Smooth muscle cell (in vitro differentiated cells): ENCODE measurements at regions not wholly inside any gene's neighbourhood (a gene's known extent, or its start where the extent isn't known, plus 50 kb on each side); places are given as distances from the start of the nearest gene placed in this dataset.

Experiments used
- DNase-seq: peaks from one replicate; lab custom pipeline; 2025; ENCODE audit not compliant: unreplicated experiment; lab: John Stamatoyannopoulos, UW
- H2AFZ ChIP-seq: fragments of 200-600 bp; sonication (generic); 2 replicates; pipeline ENCODE4 v1.6.0; 2016; ENCODE audit warnings: antibody characterized with exemption, low read depth, mild to moderate bottlenecking
- H3F3A ChIP-seq: fragments of 200-600 bp; sonication (generic); 2 replicates; pipeline ENCODE4 v1.6.0; 2017; ENCODE audit warnings: antibody characterized with exemption, low read depth
- H3K27ac ChIP-seq: fragments of 200-600 bp; sonication (generic); 2 replicates; pipeline ENCODE4 v1.5.1; 2016; ENCODE audit warnings: low read depth, mild to moderate bottlenecking
- H3K27me3 ChIP-seq: fragments of 200-600 bp; sonication (generic); 2 replicates; pipeline ENCODE4 v1.6.1; 2016; ENCODE audit warnings: low read depth, mild to moderate bottlenecking
- H3K36me3 ChIP-seq: fragments of 200-600 bp; sonication (generic); 2 replicates; pipeline ENCODE4 v1.5.1; 2016; ENCODE audit warnings: low read depth
- H3K4me1 ChIP-seq: fragments of 200-600 bp; sonication (generic); 2 replicates; pipeline ENCODE4 v1.5.1; 2016; ENCODE audit warnings: low read depth
- H3K4me2 ChIP-seq: fragments of 200-600 bp; sonication (generic); 2 replicates; pipeline ENCODE4 v1.6.0; 2016; ENCODE audit warnings: mild to moderate bottlenecking
- H3K4me3 ChIP-seq: fragments of 200-600 bp; sonication (generic); 2 replicates; pipeline ENCODE4 v1.5.1; 2016; ENCODE audit warnings: mild to moderate bottlenecking
- H3K79me2 ChIP-seq: fragments of 200-600 bp; sonication (generic); 2 replicates; pipeline ENCODE4 v1.6.0; 2016; ENCODE audit warnings: low read depth, mild to moderate bottlenecking
- H3K9ac ChIP-seq: fragments of 200-600 bp; sonication (generic); 2 replicates; pipeline ENCODE4 v1.6.0; 2016; ENCODE audit warnings: low read depth
- H3K9me3 ChIP-seq: fragments of 200-600 bp; sonication (generic); replicated peaks from 2 replicates; pipeline ENCODE4 v1.5.1; 2016; ENCODE audit warnings: low read depth
- H4K20me1 ChIP-seq: fragments of 200-600 bp; sonication (generic); 2 replicates; pipeline ENCODE4 v1.6.0; 2016; ENCODE audit warnings: low read depth
- CTCF ChIP-seq: fragments of 200-600 bp; sonication (generic); IDR thresholded peaks from 2 replicates; pipeline ENCODE4 v1.5.1; 2017; ENCODE audit warnings: borderline replicate concordance, mild to moderate bottlenecking, antibody characterized with exemption; ENCODE audit not compliant: insufficient read depth, poor library complexity, severe bottlenecking
- WGBS: methylation state at CpG from one replicate; pipeline ENCODE4 v1.1.7; 2016; ENCODE audit warnings: low lambda C conversion rate; 5-methylcytosine and 5-hydroxymethylcytosine counted together

DNA sequence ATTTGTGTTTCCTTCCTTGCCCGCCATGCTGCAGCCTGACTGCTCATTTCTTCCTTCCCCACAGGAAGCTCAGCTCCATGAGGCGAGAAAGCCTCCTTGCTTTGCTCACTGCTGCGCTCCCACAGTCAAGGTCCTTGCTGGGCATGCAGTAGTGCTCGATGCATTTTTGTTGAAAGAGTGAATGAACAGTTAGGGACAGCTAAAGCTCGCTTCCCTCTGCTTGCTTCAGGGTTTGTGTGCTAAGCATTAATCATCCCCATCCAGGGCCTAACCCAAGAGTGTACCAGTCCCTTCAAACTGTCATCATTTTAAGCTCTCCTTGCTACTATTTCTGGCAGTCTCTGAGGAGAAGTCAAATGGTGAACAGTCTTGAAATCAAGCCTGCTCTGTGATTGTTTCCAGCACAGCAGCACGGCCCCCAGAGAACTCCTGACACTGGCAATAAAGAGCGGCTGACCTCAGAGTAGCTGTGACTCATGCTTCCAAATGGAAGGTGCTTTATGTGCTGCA, 171.7 kb upstream of the SOX11 start:
- no peak for DNase-seq
- 13% methylated on average over 7 of the region's 7 CpGs for WGBS
- peaks cover 3% of the 10 kb centered on the region for H3F3A ChIP-seq
- H3K27me3 ChIP-seq = no peaks in the 10 kb centered on the region
- peak overlapping the region; percentile 65 for H3K27ac ChIP-seq
- peak overlapping the region; percentile 41 for H2AFZ ChIP-seq
- H3K9ac ChIP-seq = no peak overlapping the region
- no peaks in the 10 kb centered on the region for H4K20me1 ChIP-seq
- H3K36me3 ChIP-seq = no peaks in the 10 kb centered on the region
- no peaks in the 10 kb centered on the region for H3K9me3 ChIP-seq
- TF ChIP-seq CTCF = no peak
- peak overlapping the region; percentile 72 for H3K4me2 ChIP-seq
- no peaks in the 10 kb centered on the region for H3K79me2 ChIP-seq
- H3K4me1 ChIP-seq = peaks cover 3% of the 10 kb centered on the region
- H3K4me3 ChIP-seq = no peak overlapping the region

DNA sequence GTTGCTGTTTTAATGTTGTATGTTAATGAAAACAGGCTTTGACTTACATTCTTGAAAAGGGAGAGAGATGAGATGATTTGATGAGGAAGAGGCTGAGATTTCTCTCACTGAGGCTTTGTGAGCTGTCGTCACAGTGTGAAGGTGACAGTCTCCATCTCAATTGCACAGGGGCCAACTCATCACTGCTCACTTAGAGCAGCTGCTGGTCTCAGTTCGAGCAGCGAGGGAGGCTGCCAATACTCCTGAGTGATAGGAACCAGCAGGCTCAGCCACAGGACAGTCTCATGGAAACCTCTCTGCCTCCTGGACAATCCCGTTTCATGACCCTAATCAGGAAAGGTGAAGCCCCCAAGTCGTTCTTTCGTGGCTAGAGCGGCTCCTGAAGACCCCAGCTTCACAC, 170.7 kb upstream of the SOX11 start:
- Histone ChIP-seq H3K4me2 (no peak overlapping the region), H3K4me3 (no peak overlapping the region), H3K4me1 (peaks cover 3% of the 10 kb centered on the region), H3K27me3 (no peaks in the 10 kb centered on the region), H3K9ac (no peak overlapping the region), H3F3A (peaks cover 3% of the 10 kb centered on the region), H3K36me3 (no peaks in the 10 kb centered on the region), H3K9me3 (no peaks in the 10 kb centered on the region), H3K27ac (peak overlapping the region; percentile 65), H4K20me1 (no peaks in the 10 kb centered on the region), H3K79me2 (no peaks in the 10 kb centered on the region), H2AFZ (no peak overlapping the region)
- TF ChIP-seq CTCF = no peak
- DNase-seq = no peak
- 60% methylated on average over 7 of the region's 7 CpGs for WGBS

DNA sequence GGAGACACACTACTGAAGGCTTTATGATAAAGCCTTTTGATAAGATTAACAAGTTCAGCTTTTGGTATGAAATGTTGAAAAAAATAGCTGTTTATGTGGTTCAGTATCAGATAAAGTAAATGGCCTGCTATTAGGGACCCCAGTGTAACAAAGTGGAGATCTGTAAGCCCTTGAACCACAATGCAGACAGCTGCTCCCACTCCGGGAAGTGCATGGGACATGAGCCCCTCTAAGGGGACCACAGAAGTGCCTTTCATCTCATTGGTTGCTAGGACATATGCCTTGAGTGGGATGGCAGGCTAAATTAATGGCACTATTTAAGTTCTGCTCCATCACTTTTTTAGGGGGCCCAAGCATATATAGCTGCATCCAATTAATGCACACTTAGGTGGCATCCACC, 167.6 kb upstream of the SOX11 start:
- no peak overlapping the region for H3K9ac ChIP-seq
- H3K79me2 ChIP-seq = no peaks in the 10 kb centered on the region
- H3K4me3 ChIP-seq = no peak overlapping the region
- no peak overlapping the region for H3K27ac ChIP-seq
- no peak overlapping the region for H2AFZ ChIP-seq
- H3K36me3 ChIP-seq = no peaks in the 10 kb centered on the region
- no peaks in the 10 kb centered on the region for H3K9me3 ChIP-seq
- no peaks in the 10 kb centered on the region for H3K27me3 ChIP-seq
- no peak for DNase-seq
- no peak overlapping the region for H3K4me2 ChIP-seq
- peaks cover 3% of the 10 kb centered on the region for H3F3A ChIP-seq
- peaks cover 3% of the 10 kb centered on the region for H3K4me1 ChIP-seq
- 64% methylated on average over 1 of the region's 1 CpG for WGBS
- H4K20me1 ChIP-seq = no peaks in the 10 kb centered on the region
- no peak for TF ChIP-seq CTCF

GRCh38 chr2:5528706-5529105, 163.5 kb upstream of the SOX11 start:
- Histone ChIP-seq H3K27me3 (no peaks in the 10 kb centered on the region), H2AFZ (no peak overlapping the region), H3K9ac (no peak overlapping the region), H4K20me1 (no peaks in the 10 kb centered on the region), H3K27ac (no peak overlapping the region), H3K4me1 (no peaks in the 10 kb centered on the region), H3K36me3 (no peaks in the 10 kb centered on the region), H3K79me2 (no peaks in the 10 kb centered on the region), H3K9me3 (no peaks in the 10 kb centered on the region), H3K4me2 (no peak overlapping the region), H3F3A (no peaks in the 10 kb centered on the region), H3K4me3 (no peak overlapping the region)
- 93% methylated on average over 8 of the region's 8 CpGs for WGBS
- TF ChIP-seq CTCF = no peak
- DNase-seq = no peak
